NB4 (cell line): ENCODE measurements at regions not wholly inside any gene's neighbourhood (a gene's known extent, or its start where the extent isn't known, plus 50 kb on each side); places are given as distances from the start of the nearest gene placed in this dataset.

ENCODE experiments used
- MYC ChIP-seq: IDR thresholded peaks from 2 replicates; pipeline ENCODE4 v1.6.1; 2011; ENCODE audit warnings: low read depth, low read length
- TF ChIP-seq, protein P1 (sequence below): IDR thresholded peaks from one replicate; pipeline ENCODE4 v1.5.1; 2012; ENCODE audit warnings: low read depth, low read length

DNA sequence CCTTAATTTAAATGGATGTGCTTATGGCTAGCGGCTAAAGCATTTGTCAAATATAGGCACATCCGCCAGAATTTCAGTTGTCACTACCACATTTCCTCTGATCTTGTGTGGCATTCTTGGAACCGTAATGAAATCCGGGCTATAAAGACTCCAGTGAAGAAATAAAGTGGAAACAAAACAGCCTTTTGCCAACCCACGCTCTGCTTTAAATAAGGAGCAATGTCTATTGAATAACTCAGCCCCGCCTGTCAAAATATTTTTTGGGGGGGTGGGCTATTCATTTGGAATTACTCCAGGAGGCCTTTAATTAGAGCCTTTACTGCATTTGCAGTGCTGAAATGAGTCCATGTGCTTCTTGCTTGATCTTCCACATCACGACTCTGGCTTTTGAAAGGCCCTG, 179.6 kb upstream of the RPH3A start:
- TF ChIP-seq, protein P1, sequence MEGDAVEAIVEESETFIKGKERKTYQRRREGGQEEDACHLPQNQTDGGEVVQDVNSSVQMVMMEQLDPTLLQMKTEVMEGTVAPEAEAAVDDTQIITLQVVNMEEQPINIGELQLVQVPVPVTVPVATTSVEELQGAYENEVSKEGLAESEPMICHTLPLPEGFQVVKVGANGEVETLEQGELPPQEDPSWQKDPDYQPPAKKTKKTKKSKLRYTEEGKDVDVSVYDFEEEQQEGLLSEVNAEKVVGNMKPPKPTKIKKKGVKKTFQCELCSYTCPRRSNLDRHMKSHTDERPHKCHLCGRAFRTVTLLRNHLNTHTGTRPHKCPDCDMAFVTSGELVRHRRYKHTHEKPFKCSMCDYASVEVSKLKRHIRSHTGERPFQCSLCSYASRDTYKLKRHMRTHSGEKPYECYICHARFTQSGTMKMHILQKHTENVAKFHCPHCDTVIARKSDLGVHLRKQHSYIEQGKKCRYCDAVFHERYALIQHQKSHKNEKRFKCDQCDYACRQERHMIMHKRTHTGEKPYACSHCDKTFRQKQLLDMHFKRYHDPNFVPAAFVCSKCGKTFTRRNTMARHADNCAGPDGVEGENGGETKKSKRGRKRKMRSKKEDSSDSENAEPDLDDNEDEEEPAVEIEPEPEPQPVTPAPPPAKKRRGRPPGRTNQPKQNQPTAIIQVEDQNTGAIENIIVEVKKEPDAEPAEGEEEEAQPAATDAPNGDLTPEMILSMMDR, result no peak
- no peak for TF ChIP-seq MYC
